HL-60 (cell line): ENCODE measurements at regions not wholly inside any gene's neighbourhood (a gene's known extent, or its start where the extent isn't known, plus 50 kb on each side); places are given as distances from the start of the nearest gene placed in this dataset.

Experiments used
- DNase-seq, 2 experiments: peaks; one replicate each; pipeline ENCODE4 v3.0.0-alpha.2; 2010 to 2020; ENCODE audit warnings: low read depth in 1 of 2, low spot score in 1 of 2
- H3K27ac ChIP-seq: fragments of 250-450 bp; sonication (Bioruptor Pico); replicated peaks from 2 replicates; pipeline ENCODE4 v1.5.1; 2020; ENCODE audit warnings: mild to moderate bottlenecking, moderate library complexity
- H3K27me3 ChIP-seq: fragments of 250-450 bp; sonication (Bioruptor Pico); 2 replicates; pipeline ENCODE4 v1.5.1; 2021; ENCODE audit warnings: mild to moderate bottlenecking, moderate library complexity; ENCODE audit not compliant: insufficient read depth, poor library complexity, severe bottlenecking
- H3K4me3 ChIP-seq: replicated peaks from 2 replicates; pipeline ENCODE4 v1.5.1; 2011; ENCODE audit warnings: mild to moderate bottlenecking, control low read depth, low read length; ENCODE audit not compliant: insufficient read depth
- CTCF ChIP-seq: IDR thresholded peaks from one replicate; pipeline ENCODE4 v1.5.1; 2011; ENCODE audit warnings: low read length, control low read depth, inconsistent platforms; ENCODE audit not compliant: insufficient read depth
- GABPA ChIP-seq: IDR thresholded peaks from 2 replicates; pipeline ENCODE4 v1.6.1; 2012; ENCODE audit warnings: low read depth
- POLR2AphosphoS5 ChIP-seq: IDR thresholded peaks from 2 replicates; pipeline ENCODE4 v1.6.1; 2012; ENCODE audit warnings: low read depth
- REST ChIP-seq: IDR thresholded peaks from 2 replicates; pipeline ENCODE4 v1.6.1; 2012; ENCODE audit warnings: low read depth; ENCODE audit not compliant: insufficient replicate concordance
- SPI1 ChIP-seq: IDR thresholded peaks from 2 replicates; pipeline ENCODE4 v1.6.1; 2012; ENCODE audit warnings: low read depth, mild to moderate bottlenecking, borderline replicate concordance

- H3K27ac ChIP-seq: no peak overlapping the region
- no peak for DNase-seq
- H3K27me3 ChIP-seq: no peaks in the 10 kb centered on the region
- no peak for TF ChIP-seq REST
- no peak for TF ChIP-seq SPI1
- no peak for TF ChIP-seq GABPA
- TF ChIP-seq POLR2AphosphoS5: no peak
- no peak for TF ChIP-seq CTCF
- no peak overlapping the region for H3K4me3 ChIP-seq
Observed at GRCh38 chr1:118589238-118589846, 398.8 kb downstream of the TBX15 start.

GRCh38 chr1:118588566-118588965, 399.6 kb downstream of the TBX15 start:
- Histone ChIP-seq H3K4me3 (no peak overlapping the region), H3K27ac (no peak overlapping the region), H3K27me3 (no peaks in the 10 kb centered on the region)
- DNase-seq: no peak
- TF ChIP-seq POLR2AphosphoS5: no peak
- no peak for TF ChIP-seq REST
- no peak for TF ChIP-seq GABPA
- no peak for TF ChIP-seq CTCF
- no peak for TF ChIP-seq SPI1

- TF ChIP-seq SPI1: no peak
- TF ChIP-seq POLR2AphosphoS5: no peak
- no peak for TF ChIP-seq GABPA
- no peak for TF ChIP-seq REST
- TF ChIP-seq CTCF: no peak
Observed at GRCh38 chr1:118578276-118578675, 393.2 kb upstream of the SPAG17 start.

More at GRCh38 chr1:118578276-118578675, 393.2 kb upstream of the SPAG17 start:
- H3K4me3 ChIP-seq: no peak overlapping the region
- DNase-seq: no peak
- H3K27ac ChIP-seq: no peak overlapping the region
- H3K27me3 ChIP-seq: no peaks in the 10 kb centered on the region
